H9 (cell line): ENCODE measurements at regions not wholly inside any gene's neighbourhood (a gene's known extent, or its start where the extent isn't known, plus 50 kb on each side); places are given as distances from the start of the nearest gene placed in this dataset.

Source experiments
- DNase-seq: peaks from one replicate; pipeline ENCODE4 v3.0.0-alpha.2; 2017
- H2AFZ ChIP-seq: one replicate; pipeline ENCODE4 v1.6.1; 2013; ENCODE audit warnings: mild to moderate bottlenecking, low read length, control low read depth, moderate library complexity
- H2AK5ac ChIP-seq: 2 replicates; pipeline ENCODE4 v1.6.1; 2013; ENCODE audit warnings: low read length, control low read depth, mixed read lengths; ENCODE audit not compliant: insufficient read length
- H2BK120ac ChIP-seq: one replicate; pipeline ENCODE4 v1.6.1; 2013; ENCODE audit warnings: low read depth, mild to moderate bottlenecking, low read length, control low read depth, inconsistent platforms; ENCODE audit not compliant: poor library complexity, severe bottlenecking
- H2BK12ac ChIP-seq: 2 replicates; pipeline ENCODE4 v1.6.1; 2013; ENCODE audit warnings: low read length, control low read depth, mixed read lengths, low read depth; ENCODE audit not compliant: insufficient read length
- H2BK15ac ChIP-seq: 2 replicates; pipeline ENCODE4 v1.6.1; 2013; ENCODE audit warnings: low read depth, low read length, control low read depth
- H2BK20ac ChIP-seq: one replicate; pipeline ENCODE4 v1.6.1; 2013; ENCODE audit warnings: low read depth, mild to moderate bottlenecking, low read length, control low read depth, inconsistent platforms; ENCODE audit not compliant: poor library complexity, severe bottlenecking
- H2BK5ac ChIP-seq: 2 replicates; pipeline ENCODE4 v1.6.1; 2013; ENCODE audit warnings: low read length, control low read depth, mixed read lengths; ENCODE audit not compliant: insufficient read length
- H3K14ac ChIP-seq: 2 replicates; pipeline ENCODE4 v1.6.1; 2013; ENCODE audit warnings: low read length, control low read depth; ENCODE audit not compliant: insufficient read depth
- H3K18ac ChIP-seq: 2 replicates; pipeline ENCODE4 v1.6.1; 2013; ENCODE audit warnings: low read depth, mild to moderate bottlenecking, mixed read lengths, low read length, control low read depth; ENCODE audit not compliant: insufficient read length
- H3K23ac ChIP-seq: 2 replicates; pipeline ENCODE4 v1.6.1; 2013; ENCODE audit warnings: low read length, control low read depth, mixed read lengths, low read depth; ENCODE audit not compliant: insufficient read length
- H3K23me2 ChIP-seq: 2 replicates; pipeline ENCODE4 v1.6.1; 2013; ENCODE audit warnings: low read depth, mild to moderate bottlenecking, mixed read lengths, low read length, control low read depth; ENCODE audit not compliant: insufficient read length, poor library complexity, severe bottlenecking
- H3K27ac ChIP-seq: 2 replicates; pipeline ENCODE4 v1.5.1; 2013; ENCODE audit warnings: low read length, control low read depth, mixed read lengths, low read depth; ENCODE audit not compliant: insufficient read length
- H3K27me3 ChIP-seq: 2 replicates; pipeline ENCODE4 v1.6.1; 2013; ENCODE audit warnings: low read length, control low read depth, inconsistent platforms; ENCODE audit not compliant: insufficient read depth
- H3K4ac ChIP-seq: 2 replicates; pipeline ENCODE4 v1.6.1; 2013; ENCODE audit warnings: low read depth, mild to moderate bottlenecking, control low read depth, inconsistent platforms, low read length, moderate library complexity
- H3K4me1 ChIP-seq: 2 replicates; pipeline ENCODE4 v1.6.1; 2013; ENCODE audit warnings: low read length, control low read depth, inconsistent platforms; ENCODE audit not compliant: insufficient read depth
- H3K4me2 ChIP-seq: 2 replicates; pipeline ENCODE4 v1.6.1; 2013; ENCODE audit warnings: low read length, control low read depth, mixed read lengths; ENCODE audit not compliant: insufficient read length, insufficient read depth
- H3K56ac ChIP-seq: 2 replicates; pipeline ENCODE4 v1.6.1; 2013; ENCODE audit warnings: low read depth, mild to moderate bottlenecking, mixed read lengths, low read length, control low read depth; ENCODE audit not compliant: insufficient read length
- H3K79me1 ChIP-seq: 2 replicates; pipeline ENCODE4 v1.6.1; 2013; ENCODE audit warnings: low read depth, mild to moderate bottlenecking, moderate library complexity, low read length, control low read depth, inconsistent platforms; ENCODE audit not compliant: insufficient read depth, poor library complexity, severe bottlenecking
- H3K79me2 ChIP-seq: 2 replicates; pipeline ENCODE4 v1.6.1; 2013; ENCODE audit warnings: low read length, control low read depth, inconsistent platforms; ENCODE audit not compliant: insufficient read depth
- H3K9ac ChIP-seq: 2 replicates; pipeline ENCODE4 v1.6.1; 2013; ENCODE audit warnings: low read length, control low read depth, mixed read lengths; ENCODE audit not compliant: insufficient read length; ENCODE audit errors: extremely low read depth
- H3K9me3 ChIP-seq: one replicate; pipeline ENCODE4 v1.6.1; 2013; ENCODE audit warnings: low read depth, low read length, inconsistent platforms; ENCODE audit not compliant: control insufficient read depth
- H3T11ph ChIP-seq: one replicate; pipeline ENCODE4 v1.6.1; 2013; ENCODE audit warnings: mild to moderate bottlenecking, low read length, control low read depth, inconsistent platforms
- H4K20me1 ChIP-seq: one replicate; pipeline ENCODE4 v1.6.1; 2013; ENCODE audit not compliant: control insufficient read depth, insufficient read length, insufficient read depth
- H4K5ac ChIP-seq: 2 replicates; pipeline ENCODE4 v1.6.1; 2013; ENCODE audit warnings: low read depth, mild to moderate bottlenecking, mixed read lengths, low read length, control low read depth; ENCODE audit not compliant: insufficient read length
- H4K8ac ChIP-seq: replicated peaks from 2 replicates; pipeline ENCODE4 v1.6.1; 2013; ENCODE audit warnings: low read length, control low read depth, mixed read lengths, low read depth; ENCODE audit not compliant: insufficient read length
- H4K91ac ChIP-seq: 2 replicates; pipeline ENCODE4 v1.6.1; 2013; ENCODE audit warnings: low read depth, mild to moderate bottlenecking, moderate library complexity, mixed read lengths, low read length, control low read depth; ENCODE audit not compliant: insufficient read length
- H3K27ac Mint-ChIP-seq, 3 experiments: 2 replicates in 2 of 3; 3 replicates in 1 of 3; pipeline ENCODE4 v1.8.0; 2020 to 2021; ENCODE audit warnings: mixed read lengths in 3 of 3, mild to moderate bottlenecking in 1 of 3, moderate library complexity in 1 of 3
- H3K27me3 Mint-ChIP-seq: 2 replicates; pipeline ENCODE4 v1.8.0; 2021; ENCODE audit warnings: low read depth, mild to moderate bottlenecking, moderate library complexity, mixed read lengths
- H3K36me3 Mint-ChIP-seq, 3 experiments: 2 replicates in 2 of 3; 3 replicates in 1 of 3; pipeline ENCODE4 v1.8.0; 2020 to 2021; ENCODE audit warnings: low read depth in 3 of 3, mixed read lengths in 3 of 3; ENCODE audit not compliant: insufficient read depth in 1 of 3
- H3K4me1 Mint-ChIP-seq, 2 experiments: 2 replicates each; pipeline ENCODE4 v1.8.0; 2020; ENCODE audit warnings: mixed read lengths in 2 of 2
- H3K4me3 Mint-ChIP-seq, 2 experiments: 2 replicates in 1 of 2; 3 replicates in 1 of 2; pipeline ENCODE4 v1.8.0; 2020 to 2021; ENCODE audit warnings: mild to moderate bottlenecking in 2 of 2, mixed read lengths in 2 of 2, moderate library complexity in 1 of 2
- H3K9me3 Mint-ChIP-seq, 2 experiments: 2 replicates in 1 of 2; 3 replicates in 1 of 2; pipeline ENCODE4 v1.8.0; 2020; ENCODE audit warnings: mild to moderate bottlenecking in 2 of 2, mixed read lengths in 2 of 2, moderate library complexity in 1 of 2
- WGBS: extraction: QIAGEN DNeasy Blood & Tissue Kit; methylation state at CpG from one replicate; pipeline ENCODE4 v1.1.7; 2013; ENCODE audit warnings: missing lambda C conversion rate, low lambda C conversion rate, mixed read lengths; ENCODE audit not compliant: insufficient read length; ENCODE audit errors: extremely low coverage; 5-methylcytosine and 5-hydroxymethylcytosine counted together
- TF ChIP-seq, protein P1 (sequence below): fragments of 200-600 bp; sonication (generic); conservative IDR thresholded peaks from 3 replicates; pipeline ENCODE4 v1.8.0; 2021; ENCODE audit warnings: antibody characterized with exemption, mild to moderate bottlenecking

DNA sequence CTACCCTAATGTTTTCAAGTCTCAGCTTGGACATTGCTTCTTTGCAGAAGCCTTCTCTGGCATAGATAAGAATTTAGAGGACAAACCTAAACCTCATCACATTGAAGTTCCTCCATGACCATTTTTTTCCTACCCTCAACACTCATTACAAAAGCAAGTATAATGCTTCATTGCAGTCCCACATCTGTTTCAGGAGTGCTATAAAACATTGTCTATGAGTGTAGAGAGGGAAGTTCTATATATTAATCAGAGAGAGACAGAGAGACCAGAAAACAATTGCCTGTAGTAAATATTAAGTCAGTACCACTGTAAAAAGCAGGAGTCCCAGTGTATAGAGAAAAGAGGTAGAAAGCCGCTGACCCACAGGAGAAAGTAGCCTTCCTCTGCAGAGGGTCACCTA, 149.7 kb downstream of the PRELID2 start:
- Histone ChIP-seq H2AK5ac (no peak overlapping the region), H3K4me1 (no peaks in the 10 kb centered on the region; the same call in 1 of the 2 replicates), H3K18ac (no peak overlapping the region), H3K4me2 (no peak overlapping the region), H3K4ac (no peak overlapping the region), H2AFZ (no peak overlapping the region), H3K9ac (no peak overlapping the region), H4K91ac (no peak overlapping the region), H4K8ac (no peak overlapping the region), H3K27me3 (no peaks in the 10 kb centered on the region), H2BK20ac (no peak overlapping the region), H4K5ac (no peak overlapping the region), H3K79me2 (no peaks in the 10 kb centered on the region), H2BK15ac (no peak overlapping the region), H3K14ac (no peak overlapping the region), H3K23ac (no peak overlapping the region), H2BK120ac (no peak overlapping the region), H2BK12ac (no peak overlapping the region), H3K27ac (no peak overlapping the region), H4K20me1 (no peaks in the 10 kb centered on the region), H3K23me2 (no peaks in the 10 kb centered on the region), H3K56ac (no peak overlapping the region), H3K79me1 (no peaks in the 10 kb centered on the region), H2BK5ac (no peak overlapping the region), H3T11ph (no peak overlapping the region), H3K9me3 (no peaks in the 10 kb centered on the region)
- H3K27me3 Mint-ChIP-seq, result no peaks in the 10 kb centered on the region
- no peak overlapping the region for H3K4me3 Mint-ChIP-seq
- peaks cover under 1 to 6% of the 10 kb centered on the region in 2 experiments for H3K4me1 Mint-ChIP-seq
- DNase-seq, result no peak
- H3K36me3 Mint-ChIP-seq, result no peaks in the 10 kb centered on the region
- no peaks in the 10 kb centered on the region for H3K9me3 Mint-ChIP-seq
- H3K27ac Mint-ChIP-seq, result no peak overlapping the region
- WGBS, result no CpG with 5 or more reads among the region's 1 CpG
- TF ChIP-seq, protein P1, sequence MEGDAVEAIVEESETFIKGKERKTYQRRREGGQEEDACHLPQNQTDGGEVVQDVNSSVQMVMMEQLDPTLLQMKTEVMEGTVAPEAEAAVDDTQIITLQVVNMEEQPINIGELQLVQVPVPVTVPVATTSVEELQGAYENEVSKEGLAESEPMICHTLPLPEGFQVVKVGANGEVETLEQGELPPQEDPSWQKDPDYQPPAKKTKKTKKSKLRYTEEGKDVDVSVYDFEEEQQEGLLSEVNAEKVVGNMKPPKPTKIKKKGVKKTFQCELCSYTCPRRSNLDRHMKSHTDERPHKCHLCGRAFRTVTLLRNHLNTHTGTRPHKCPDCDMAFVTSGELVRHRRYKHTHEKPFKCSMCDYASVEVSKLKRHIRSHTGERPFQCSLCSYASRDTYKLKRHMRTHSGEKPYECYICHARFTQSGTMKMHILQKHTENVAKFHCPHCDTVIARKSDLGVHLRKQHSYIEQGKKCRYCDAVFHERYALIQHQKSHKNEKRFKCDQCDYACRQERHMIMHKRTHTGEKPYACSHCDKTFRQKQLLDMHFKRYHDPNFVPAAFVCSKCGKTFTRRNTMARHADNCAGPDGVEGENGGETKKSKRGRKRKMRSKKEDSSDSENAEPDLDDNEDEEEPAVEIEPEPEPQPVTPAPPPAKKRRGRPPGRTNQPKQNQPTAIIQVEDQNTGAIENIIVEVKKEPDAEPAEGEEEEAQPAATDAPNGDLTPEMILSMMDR, result no peak
